ENCODE measurements at regions not wholly inside any gene's neighbourhood (a gene's known extent, or its start where the extent isn't known, plus 50 kb on each side); places are given as distances from the start of the nearest gene placed in this dataset.

- ATAC-seq: no peak
Measured at GRCh38 chr18:61741881-61742454, 150.8 kb downstream of the RNF152 start.

DNA sequence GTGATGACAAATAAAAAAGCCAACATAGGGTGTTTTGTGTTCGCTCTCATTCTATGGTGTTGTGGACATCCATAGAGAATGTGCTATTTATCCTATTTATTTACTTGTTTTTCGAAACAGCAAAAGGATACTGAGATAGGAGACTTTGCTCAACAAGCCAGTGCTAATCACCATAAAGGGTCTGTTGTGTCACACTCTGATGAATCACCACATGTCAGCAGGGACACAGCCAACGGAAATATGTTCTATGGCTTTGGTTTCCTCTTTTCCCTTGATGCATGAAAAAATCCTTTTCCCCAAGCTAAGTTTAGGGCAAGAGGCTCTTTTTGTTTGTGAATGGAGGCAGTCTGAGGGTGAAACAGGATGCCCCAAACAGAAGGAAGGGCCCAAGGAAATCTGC lies 154.3 kb downstream of the RNF152 start:
- TF ChIP-seq SNAI2 (CRISPR knock-in tag; IDR thresholded peaks at IDR 0.05): no peak
- no peak for TF ChIP-seq PPARA (CRISPR knock-in tag; IDR thresholded peaks at IDR 0.05; ENCODE audit: borderline replicate concordance)
- no peak for TF ChIP-seq CSDC2 (CRISPR knock-in tag; IDR thresholded peaks at IDR 0.05)
- TF ChIP-seq OSR1 (CRISPR knock-in tag; IDR thresholded peaks at IDR 0.05): no peak
- no peak for TF ChIP-seq TOX (CRISPR knock-in tag; IDR thresholded peaks at IDR 0.05; ENCODE audit: borderline replicate concordance)
- TF ChIP-seq ZFP30 (CRISPR knock-in tag; IDR thresholded peaks at IDR 0.05): no peak

More at GRCh38 chr18:61741881-61742454, 150.8 kb downstream of the RNF152 start:
- TF ChIP-seq TOX (CRISPR knock-in tag; IDR thresholded peaks at IDR 0.05; ENCODE audit: borderline replicate concordance): no peak

DNA sequence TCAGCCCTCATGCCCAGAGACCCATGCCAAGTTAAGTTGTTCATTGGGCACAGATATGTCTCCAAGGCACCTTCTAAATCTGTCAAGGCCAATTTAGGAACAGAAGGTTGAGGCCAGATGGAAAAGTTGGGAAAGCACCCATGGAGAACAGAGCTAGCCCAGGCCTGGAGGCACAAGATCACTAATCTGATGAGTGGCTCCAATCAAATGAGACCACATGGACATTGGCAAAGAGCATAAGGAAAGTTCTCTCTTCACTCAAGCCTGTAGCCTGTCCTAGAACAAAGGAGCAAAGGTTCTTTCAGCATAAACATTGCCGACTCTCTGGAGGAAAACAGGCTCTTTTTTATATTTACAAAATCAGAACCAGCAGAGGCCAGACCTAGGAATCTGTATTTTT lies 154.8 kb downstream of the RNF152 start:
- TF ChIP-seq TCF4 (CRISPR knock-in tag; IDR thresholded peaks at IDR 0.05; ENCODE audit: borderline replicate concordance) (no peak), ARNTL (CRISPR knock-in tag; IDR thresholded peaks at IDR 0.05; ENCODE audit: borderline replicate concordance, low read depth) (no peak), RARB (CRISPR knock-in tag; IDR thresholded peaks at IDR 0.05) (no peak), ZNF8 (CRISPR knock-in tag; IDR thresholded peaks at IDR 0.05) (no peak), OSR1 (CRISPR knock-in tag; IDR thresholded peaks at IDR 0.05) (no peak), ZNF565 (CRISPR knock-in tag; conservative IDR thresholded peaks at IDR 0.05; ENCODE audit: low read depth) (no peak), ZC3H10 (CRISPR knock-in tag; IDR thresholded peaks at IDR 0.05) (no peak), ZNF70 (CRISPR knock-in tag; IDR thresholded peaks at IDR 0.05) (no peak), TOX (CRISPR knock-in tag; IDR thresholded peaks at IDR 0.05; ENCODE audit: borderline replicate concordance) (no peak), BACH2 (CRISPR knock-in tag; IDR thresholded peaks at IDR 0.05; ENCODE audit: borderline replicate concordance) (no peak), SNAI2 (CRISPR knock-in tag; IDR thresholded peaks at IDR 0.05) (no peak), GLIS3 (CRISPR knock-in tag; IDR thresholded peaks at IDR 0.05) (no peak), ZFP3 (CRISPR knock-in tag; IDR thresholded peaks at IDR 0.05) (no peak), TSHZ2 (CRISPR knock-in tag; IDR thresholded peaks at IDR 0.05) (no peak)
- TF ChIP-seq, protein P1, sequence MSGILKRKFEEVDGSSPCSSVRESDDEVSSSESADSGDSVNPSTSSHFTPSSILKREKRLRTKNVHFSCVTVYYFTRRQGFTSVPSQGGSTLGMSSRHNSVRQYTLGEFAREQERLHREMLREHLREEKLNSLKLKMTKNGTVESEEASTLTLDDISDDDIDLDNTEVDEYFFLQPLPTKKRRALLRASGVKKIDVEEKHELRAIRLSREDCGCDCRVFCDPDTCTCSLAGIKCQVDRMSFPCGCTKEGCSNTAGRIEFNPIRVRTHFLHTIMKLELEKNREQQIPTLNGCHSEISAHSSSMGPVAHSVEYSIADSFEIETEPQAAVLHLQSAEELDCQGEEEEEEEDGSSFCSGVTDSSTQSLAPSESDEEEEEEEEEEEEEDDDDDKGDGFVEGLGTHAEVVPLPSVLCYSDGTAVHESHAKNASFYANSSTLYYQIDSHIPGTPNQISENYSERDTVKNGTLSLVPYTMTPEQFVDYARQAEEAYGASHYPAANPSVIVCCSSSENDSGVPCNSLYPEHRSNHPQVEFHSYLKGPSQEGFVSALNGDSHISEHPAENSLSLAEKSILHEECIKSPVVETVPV (CRISPR knock-in tag; IDR thresholded peaks at IDR 0.05): no peak
- no peak for ATAC-seq

More for the DNA sequence above, 154.3 kb downstream of the RNF152 start:
- no peak for ATAC-seq

DNA sequence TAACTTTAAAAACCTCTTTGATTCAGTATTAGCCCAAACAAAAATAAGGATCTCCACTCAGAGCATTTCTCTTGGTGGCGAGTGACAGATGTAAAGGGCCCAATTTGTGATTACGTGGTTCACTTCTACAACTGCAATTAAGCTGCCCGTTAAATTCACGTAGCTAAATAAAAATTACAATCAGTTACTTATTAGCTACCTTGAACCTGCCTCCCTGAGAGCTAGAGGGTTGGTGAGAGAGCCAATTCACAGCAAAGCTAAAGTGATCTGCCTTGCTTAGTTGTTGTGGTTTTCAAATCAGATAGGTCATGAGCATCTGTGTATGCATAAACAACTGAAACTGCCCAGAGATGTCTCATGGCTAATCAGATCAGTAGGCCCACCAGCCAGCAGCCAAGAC lies 156.7 kb downstream of the RNF152 start:
- no peak for ATAC-seq
- TF ChIP-seq ZFP3 (CRISPR knock-in tag; IDR thresholded peaks at IDR 0.05): no peak
- TF ChIP-seq ISL1 (CRISPR knock-in tag; IDR thresholded peaks at IDR 0.05): no peak
- no peak for TF ChIP-seq ZFP30 (CRISPR knock-in tag; IDR thresholded peaks at IDR 0.05)
- TF ChIP-seq TSHZ2 (CRISPR knock-in tag; IDR thresholded peaks at IDR 0.05): no peak
- no peak for TF ChIP-seq TOX (CRISPR knock-in tag; IDR thresholded peaks at IDR 0.05; ENCODE audit: borderline replicate concordance)
- TF ChIP-seq BACH2 (CRISPR knock-in tag; IDR thresholded peaks at IDR 0.05; ENCODE audit: borderline replicate concordance): no peak
- TF ChIP-seq ZNF8 (CRISPR knock-in tag; IDR thresholded peaks at IDR 0.05): no peak
- TF ChIP-seq, protein P1 (CRISPR knock-in tag; IDR thresholded peaks at IDR 0.05): no peak
- TF ChIP-seq OSR1 (CRISPR knock-in tag; IDR thresholded peaks at IDR 0.05): no peak
- TF ChIP-seq, protein P2, sequence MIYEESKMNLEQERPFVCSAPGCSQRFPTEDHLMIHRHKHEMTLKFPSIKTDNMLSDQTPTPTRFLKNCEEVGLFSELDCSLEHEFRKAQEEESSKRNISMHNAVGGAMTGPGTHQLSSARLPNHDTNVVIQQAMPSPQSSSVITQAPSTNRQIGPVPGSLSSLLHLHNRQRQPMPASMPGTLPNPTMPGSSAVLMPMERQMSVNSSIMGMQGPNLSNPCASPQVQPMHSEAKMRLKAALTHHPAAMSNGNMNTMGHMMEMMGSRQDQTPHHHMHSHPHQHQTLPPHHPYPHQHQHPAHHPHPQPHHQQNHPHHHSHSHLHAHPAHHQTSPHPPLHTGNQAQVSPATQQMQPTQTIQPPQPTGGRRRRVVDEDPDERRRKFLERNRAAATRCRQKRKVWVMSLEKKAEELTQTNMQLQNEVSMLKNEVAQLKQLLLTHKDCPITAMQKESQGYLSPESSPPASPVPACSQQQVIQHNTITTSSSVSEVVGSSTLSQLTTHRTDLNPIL (CRISPR knock-in tag; IDR thresholded peaks at IDR 0.05; ENCODE audit: low read depth): no peak
- TF ChIP-seq, protein P3, sequence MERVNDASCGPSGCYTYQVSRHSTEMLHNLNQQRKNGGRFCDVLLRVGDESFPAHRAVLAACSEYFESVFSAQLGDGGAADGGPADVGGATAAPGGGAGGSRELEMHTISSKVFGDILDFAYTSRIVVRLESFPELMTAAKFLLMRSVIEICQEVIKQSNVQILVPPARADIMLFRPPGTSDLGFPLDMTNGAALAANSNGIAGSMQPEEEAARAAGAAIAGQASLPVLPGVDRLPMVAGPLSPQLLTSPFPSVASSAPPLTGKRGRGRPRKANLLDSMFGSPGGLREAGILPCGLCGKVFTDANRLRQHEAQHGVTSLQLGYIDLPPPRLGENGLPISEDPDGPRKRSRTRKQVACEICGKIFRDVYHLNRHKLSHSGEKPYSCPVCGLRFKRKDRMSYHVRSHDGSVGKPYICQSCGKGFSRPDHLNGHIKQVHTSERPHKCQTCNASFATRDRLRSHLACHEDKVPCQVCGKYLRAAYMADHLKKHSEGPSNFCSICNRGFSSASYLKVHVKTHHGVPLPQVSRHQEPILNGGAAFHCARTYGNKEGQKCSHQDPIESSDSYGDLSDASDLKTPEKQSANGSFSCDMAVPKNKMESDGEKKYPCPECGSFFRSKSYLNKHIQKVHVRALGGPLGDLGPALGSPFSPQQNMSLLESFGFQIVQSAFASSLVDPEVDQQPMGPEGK (CRISPR knock-in tag; IDR thresholded peaks at IDR 0.05; ENCODE audit: borderline replicate concordance): no peak
- no peak for TF ChIP-seq TCF4 (CRISPR knock-in tag; IDR thresholded peaks at IDR 0.05; ENCODE audit: borderline replicate concordance)
- no peak for TF ChIP-seq POU6F1 (CRISPR knock-in tag; IDR thresholded peaks at IDR 0.05; ENCODE audit: borderline replicate concordance, low read depth)
